Transverse colon (tissue), 4 donors: ENCODE measurements at regions not wholly inside any gene's neighbourhood (a gene's known extent, or its start where the extent isn't known, plus 50 kb on each side); places are given as distances from the start of the nearest gene placed in this dataset.

ENCODE experiments used
- DNase-seq: peaks from one replicate; pipeline ENCODE4 v3.0.0-alpha.2; 2019
- H3K27ac ChIP-seq, 4 donors: fragments of 200-600 bp; sonication (generic); 2 replicates each; pipeline ENCODE4 v1.5.1; 2016 to 2018; ENCODE audit warnings: inconsistent platforms in 4 of 4
- H3K27me3 ChIP-seq: fragments of 200-600 bp; sonication (generic); 2 replicates; pipeline ENCODE4 v1.5.1; 2017; ENCODE audit warnings: inconsistent platforms
- H3K36me3 ChIP-seq, 4 donors: fragments of 200-600 bp; sonication (generic); 2 replicates each; pipeline ENCODE4 v1.5.1; 2017 to 2019; ENCODE audit warnings: inconsistent platforms in 4 of 4
- H3K4me1 ChIP-seq, 4 donors: fragments of 200-600 bp; sonication (generic); 2 replicates each; pipeline ENCODE4 v1.5.1; 2017 to 2020; ENCODE audit warnings: inconsistent platforms in 4 of 4
- H3K4me3 ChIP-seq, 4 donors: fragments of 200-600 bp; sonication (generic); 1 replicate in 1 of 4; 2 replicates in 3 of 4; pipeline versions ENCODE4 v1.5.1 to v1.6.1; 2017 to 2019; ENCODE audit warnings: inconsistent platforms in 4 of 4
- H3K9me3 ChIP-seq, 2 donors: fragments of 200-600 bp; sonication (generic); 2 replicates each; pipeline ENCODE4 v1.5.1; 2017 to 2019; ENCODE audit warnings: inconsistent platforms in 2 of 2
- CTCF ChIP-seq, 5 experiments: fragments of 200-600 bp in 3 of 5; fragments of 450-650 bp in 2 of 5; sonication (generic) in 3 of 5; IDR thresholded peaks; 1 replicate in 2 of 5; 2 replicates in 3 of 5; pipeline ENCODE4 v1.5.1; 2016 to 2017; ENCODE audit warnings: antibody characterized with exemption in 5 of 5, inconsistent platforms in 3 of 5, mild to moderate bottlenecking in 2 of 5, moderate library complexity in 1 of 5
- EP300 ChIP-seq: sonication (generic); formaldehyde crosslinking; IDR thresholded peaks from one replicate; pipeline ENCODE4 v1.6.1; 2017; ENCODE audit warnings: antibody characterized with exemption, low read depth
- POLR2A ChIP-seq: fragments of 450-650 bp; IDR thresholded peaks from one replicate; pipeline ENCODE4 v1.6.1; 2016; ENCODE audit warnings: antibody characterized with exemption, mild to moderate bottlenecking, moderate library complexity
- POLR2AphosphoS5 ChIP-seq, 3 donors: sonication (generic); formaldehyde crosslinking; IDR thresholded peaks; one replicate each; pipeline ENCODE4 v1.6.1; 2016; ENCODE audit warnings: antibody characterized with exemption in 3 of 3
- WGBS, 2 donors: methylation state at CpG; one replicate each; pipeline ENCODE4 v1.1.5; 2018; ENCODE audit warnings: low coverage in 1 of 2; 5-methylcytosine and 5-hydroxymethylcytosine counted together
- in situ Hi-C, 4 donors: fragments of 200-750 bp; cut with MboI; loops; one replicate each; pipeline versions ENCODE4 v1.15.0 to v1.15.1; 2017; ENCODE audit warnings: low sequenced_read_pairs in 3 of 4, low pct_ligation_motif_present in 1 of 4, low pct_unique_long_range_greater_than_20kb in 1 of 4
- intact Hi-C: fragments of 100-400 bp; cut with DNase I; formaldehyde crosslinking; loops from one replicate; pipeline ENCODE4 v1.15.1; 2023; ENCODE audit warnings: low total_unique reads

- TF ChIP-seq EP300 (no peak), POLR2AphosphoS5 (IDR thresholded peaks at IDR 0.05) (no peak), POLR2A (no peak), CTCF (IDR thresholded peaks at IDR 0.05) (no peak)
- Histone ChIP-seq H3K27ac (no peak overlapping the region), H3K9me3 (no peaks in the 10 kb centered on the region), H3K27me3 (no peaks in the 10 kb centered on the region), H3K36me3 (no peaks in the 10 kb centered on the region), H3K4me3 (no peak overlapping the region), H3K4me1 (no peaks in the 10 kb centered on the region)
- in situ Hi-C loops, result no loop called here
- intact Hi-C loops, result no loop called here
- 57 to 82% methylated on average over 1 of the region's 1 CpG for WGBS, 2 donors
- DNase-seq, result no peak
Observed at GRCh38 chr1:106435269-106435668, 621.2 kb upstream of the PRMT6 start.

DNA sequence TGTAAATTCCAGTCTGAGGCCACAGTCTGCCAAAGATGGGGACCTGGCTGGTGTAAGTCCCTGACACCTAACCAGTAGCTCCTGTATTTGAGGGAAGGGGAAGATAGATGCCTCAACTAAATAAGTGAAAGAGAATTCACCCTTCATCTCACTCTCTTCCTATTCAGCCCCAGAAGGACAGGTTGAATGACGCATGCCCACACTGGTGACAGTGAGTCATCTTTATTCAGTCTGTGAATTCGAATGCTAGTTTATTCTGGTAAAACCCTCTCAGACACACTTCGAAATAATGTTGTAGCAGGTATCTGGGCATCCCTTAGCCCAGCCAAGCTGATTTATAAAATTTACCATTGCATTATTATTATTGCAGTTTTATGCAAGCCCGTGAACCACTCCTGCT is 617.0 kb upstream of the PRMT6 start:
- in situ Hi-C loops, result no loop called here
- 35 to 81% methylated on average over 2 to 4 of the region's 4 CpGs for whole genome bisulfite sequencing, 2 donors
- TF ChIP-seq POLR2A (no peak), CTCF (IDR thresholded peaks at IDR 0.05) (no peak), POLR2AphosphoS5 (IDR thresholded peaks at IDR 0.05) (no peak), EP300 (no peak)

GRCh38 chr1:106447466-106447865 is 609.0 kb upstream of the PRMT6 start:
- Histone ChIP-seq H3K36me3 (no peaks in the 10 kb centered on the region), H3K9me3 (no peaks in the 10 kb centered on the region), H3K4me1 (no peaks in the 10 kb centered on the region), H3K27me3 (no peaks in the 10 kb centered on the region), H3K4me3 (no peak overlapping the region), H3K27ac (no peak overlapping the region)
- in situ Hi-C loops (no loop called here), intact Hi-C loops (no loop called here)
- TF ChIP-seq POLR2AphosphoS5 (IDR thresholded peaks at IDR 0.05) (no peak), CTCF (IDR thresholded peaks at IDR 0.05) (no peak), EP300 (no peak), POLR2A (no peak)
- DNase-seq, result no peak

More for the DNA sequence above, 617.0 kb upstream of the PRMT6 start:
- Histone ChIP-seq H3K4me1 (no peaks in the 10 kb centered on the region), H3K4me3 (no peak overlapping the region), H3K9me3 (no peaks in the 10 kb centered on the region), H3K36me3 (no peaks in the 10 kb centered on the region), H3K27me3 (no peaks in the 10 kb centered on the region), H3K27ac (no peak overlapping the region)
- DNase-seq, result no peak
- intact Hi-C loops, result no loop called here

- 38 to 56% methylated on average over 3 of the region's 3 CpGs for WGBS, 2 donors
Observed at GRCh38 chr1:106456832-106457231, 599.6 kb upstream of the PRMT6 start.

More at GRCh38 chr1:106456832-106457231, 599.6 kb upstream of the PRMT6 start:
- TF ChIP-seq POLR2A (no peak), CTCF (IDR thresholded peaks at IDR 0.05) (no peak), EP300 (no peak), POLR2AphosphoS5 (IDR thresholded peaks at IDR 0.05) (no peak)
- no peak overlapping the region for H3K4me3 ChIP-seq
- no peaks in the 10 kb centered on the region for H3K4me1 ChIP-seq
- H3K36me3 ChIP-seq, result no peaks in the 10 kb centered on the region
- no peak for DNase-seq
- in situ Hi-C loops, result no loop called here
- no peak overlapping the region for H3K27ac ChIP-seq
- intact Hi-C loops, result no loop called here
- H3K27me3 ChIP-seq, result no peaks in the 10 kb centered on the region
- H3K9me3 ChIP-seq, result no peaks in the 10 kb centered on the region
